ENCODE measurements at regions not wholly inside any gene's neighbourhood (a gene's known extent, or its start where the extent isn't known, plus 50 kb on each side); places are given as distances from the start of the nearest gene placed in this dataset.
"Not testable (repeated sequence)": the region's sequence is repeated elsewhere in the genome, so short reads cannot be mapped to it uniquely, and the experiment has no call there.

DNA sequence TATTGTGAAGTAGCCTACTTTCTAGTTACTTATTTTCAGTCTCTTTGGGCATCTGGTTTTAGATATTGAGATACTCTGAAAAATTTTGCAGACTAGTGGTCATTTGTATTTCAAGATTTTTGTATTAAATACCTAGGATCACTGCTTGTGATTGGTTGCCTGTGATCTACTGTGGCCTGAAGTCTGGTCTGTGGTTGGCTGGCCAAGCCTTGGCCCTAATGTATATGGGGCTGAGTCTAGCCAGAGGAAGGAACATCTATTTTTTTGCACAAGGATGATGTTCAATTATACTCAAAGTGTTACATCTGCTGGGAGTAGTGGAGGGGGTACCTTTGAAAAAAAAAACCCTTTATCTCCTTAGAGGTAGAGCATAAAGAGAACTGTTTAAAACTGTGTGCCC lies 50.2 kb upstream of the NIPA1 start:
- TF ChIP-seq JUND (IDR thresholded peaks at IDR 0.05; ENCODE audit: low read length); TCF12 (IDR thresholded peaks at IDR 0.05; ENCODE audit: low read depth, low read length): not testable (repeated sequence)
- TF ChIP-seq, protein P1, sequence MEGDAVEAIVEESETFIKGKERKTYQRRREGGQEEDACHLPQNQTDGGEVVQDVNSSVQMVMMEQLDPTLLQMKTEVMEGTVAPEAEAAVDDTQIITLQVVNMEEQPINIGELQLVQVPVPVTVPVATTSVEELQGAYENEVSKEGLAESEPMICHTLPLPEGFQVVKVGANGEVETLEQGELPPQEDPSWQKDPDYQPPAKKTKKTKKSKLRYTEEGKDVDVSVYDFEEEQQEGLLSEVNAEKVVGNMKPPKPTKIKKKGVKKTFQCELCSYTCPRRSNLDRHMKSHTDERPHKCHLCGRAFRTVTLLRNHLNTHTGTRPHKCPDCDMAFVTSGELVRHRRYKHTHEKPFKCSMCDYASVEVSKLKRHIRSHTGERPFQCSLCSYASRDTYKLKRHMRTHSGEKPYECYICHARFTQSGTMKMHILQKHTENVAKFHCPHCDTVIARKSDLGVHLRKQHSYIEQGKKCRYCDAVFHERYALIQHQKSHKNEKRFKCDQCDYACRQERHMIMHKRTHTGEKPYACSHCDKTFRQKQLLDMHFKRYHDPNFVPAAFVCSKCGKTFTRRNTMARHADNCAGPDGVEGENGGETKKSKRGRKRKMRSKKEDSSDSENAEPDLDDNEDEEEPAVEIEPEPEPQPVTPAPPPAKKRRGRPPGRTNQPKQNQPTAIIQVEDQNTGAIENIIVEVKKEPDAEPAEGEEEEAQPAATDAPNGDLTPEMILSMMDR (IDR thresholded peaks at IDR 0.05; ENCODE audit: control extremely low read depth in 1 of 3, insufficient read depth in 1 of 3, low read depth in 1 of 3, low read length in 3 of 3), result not testable (repeated sequence)

Data from H1 (cell line).